ENCODE measurements at regions not wholly inside any gene's neighbourhood (a gene's known extent, or its start where the extent isn't known, plus 50 kb on each side); places are given as distances from the start of the nearest gene placed in this dataset.

DNA sequence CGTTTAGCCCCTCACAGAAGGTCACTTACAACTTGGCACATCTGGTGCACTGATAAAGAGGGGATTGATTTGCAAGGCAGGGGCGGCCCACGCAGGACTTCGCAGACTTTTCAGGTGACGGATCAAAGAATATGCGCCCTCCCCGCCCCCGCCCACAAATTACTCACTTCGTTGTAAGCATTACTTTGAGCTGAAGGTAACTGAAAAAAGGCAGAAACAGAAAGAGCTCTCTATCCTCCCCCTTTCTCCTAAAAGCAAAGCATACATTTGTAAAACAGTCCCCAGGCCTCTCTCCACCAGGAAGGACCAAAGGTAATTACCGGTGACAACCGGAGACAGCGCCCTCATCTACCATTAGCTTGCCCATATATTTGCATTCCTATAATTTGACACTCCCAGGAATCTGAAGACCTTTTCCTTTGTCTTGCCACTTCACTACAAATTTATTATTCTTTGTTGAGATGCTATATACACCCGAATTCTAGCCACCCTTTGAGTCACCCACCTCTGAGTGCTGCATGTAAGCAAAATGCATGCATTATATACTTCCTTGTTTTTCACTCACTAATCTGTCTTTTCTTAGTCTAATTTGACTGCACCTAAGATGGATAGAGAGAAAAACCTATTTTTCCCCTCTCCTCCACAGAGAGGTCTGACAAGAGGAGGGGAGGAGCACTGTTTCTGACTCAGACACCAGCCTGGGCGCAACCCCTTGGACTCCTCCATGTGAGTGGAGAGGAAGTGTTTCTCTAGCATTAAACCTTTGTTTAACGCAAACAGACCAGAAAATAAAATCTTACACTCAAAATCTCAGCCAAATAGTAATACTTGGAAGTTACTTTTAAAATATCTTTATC, 74.7 kb upstream of the SPIN1 start:
- no peak overlapping the region for H3K4me3 ChIP-seq (ENCODE audit: low read depth, low read length)
- TF ChIP-seq, protein P1, sequence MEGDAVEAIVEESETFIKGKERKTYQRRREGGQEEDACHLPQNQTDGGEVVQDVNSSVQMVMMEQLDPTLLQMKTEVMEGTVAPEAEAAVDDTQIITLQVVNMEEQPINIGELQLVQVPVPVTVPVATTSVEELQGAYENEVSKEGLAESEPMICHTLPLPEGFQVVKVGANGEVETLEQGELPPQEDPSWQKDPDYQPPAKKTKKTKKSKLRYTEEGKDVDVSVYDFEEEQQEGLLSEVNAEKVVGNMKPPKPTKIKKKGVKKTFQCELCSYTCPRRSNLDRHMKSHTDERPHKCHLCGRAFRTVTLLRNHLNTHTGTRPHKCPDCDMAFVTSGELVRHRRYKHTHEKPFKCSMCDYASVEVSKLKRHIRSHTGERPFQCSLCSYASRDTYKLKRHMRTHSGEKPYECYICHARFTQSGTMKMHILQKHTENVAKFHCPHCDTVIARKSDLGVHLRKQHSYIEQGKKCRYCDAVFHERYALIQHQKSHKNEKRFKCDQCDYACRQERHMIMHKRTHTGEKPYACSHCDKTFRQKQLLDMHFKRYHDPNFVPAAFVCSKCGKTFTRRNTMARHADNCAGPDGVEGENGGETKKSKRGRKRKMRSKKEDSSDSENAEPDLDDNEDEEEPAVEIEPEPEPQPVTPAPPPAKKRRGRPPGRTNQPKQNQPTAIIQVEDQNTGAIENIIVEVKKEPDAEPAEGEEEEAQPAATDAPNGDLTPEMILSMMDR (IDR thresholded peaks at IDR 0.05; ENCODE audit: control insufficient read depth, extremely low read depth, insufficient read depth): no peak
- DNase-seq (ENCODE audit: low read depth): no peak

DNA sequence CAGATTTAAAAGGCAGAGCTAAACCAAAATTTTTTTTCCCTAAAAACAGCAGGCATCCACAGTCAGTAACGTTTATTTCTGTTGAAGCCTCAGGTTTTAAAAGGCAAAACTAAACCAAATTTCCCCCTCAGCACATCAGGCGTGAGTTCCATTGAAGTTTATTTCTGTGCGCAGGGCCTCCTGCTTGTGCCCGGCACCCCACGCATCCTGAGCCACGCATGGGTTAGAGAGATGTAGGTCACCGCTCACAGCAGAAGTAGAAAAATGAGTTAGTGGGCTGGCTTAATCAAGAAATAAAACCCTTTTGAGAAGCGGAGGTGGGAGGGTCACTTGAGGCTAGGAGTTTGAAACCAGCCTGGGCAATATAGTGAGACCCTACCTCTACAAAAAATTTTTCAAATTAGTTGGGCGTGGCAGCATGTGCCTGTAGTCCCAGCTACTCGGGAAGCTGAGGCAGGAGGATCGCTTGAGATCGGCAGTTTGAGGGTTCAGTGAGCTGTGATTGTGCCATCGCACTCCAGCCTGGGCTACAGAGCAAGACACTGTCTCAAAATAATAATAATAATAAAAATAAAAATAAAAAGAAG, 75.6 kb upstream of the SPIN1 start:
- TF ChIP-seq, protein P1 (IDR thresholded peaks at IDR 0.05; ENCODE audit: control insufficient read depth, extremely low read depth, insufficient read depth): no peak
- H3K4me3 ChIP-seq (ENCODE audit: low read depth, low read length): no peak overlapping the region
- DNase-seq (ENCODE audit: low read depth): no peak

DNA sequence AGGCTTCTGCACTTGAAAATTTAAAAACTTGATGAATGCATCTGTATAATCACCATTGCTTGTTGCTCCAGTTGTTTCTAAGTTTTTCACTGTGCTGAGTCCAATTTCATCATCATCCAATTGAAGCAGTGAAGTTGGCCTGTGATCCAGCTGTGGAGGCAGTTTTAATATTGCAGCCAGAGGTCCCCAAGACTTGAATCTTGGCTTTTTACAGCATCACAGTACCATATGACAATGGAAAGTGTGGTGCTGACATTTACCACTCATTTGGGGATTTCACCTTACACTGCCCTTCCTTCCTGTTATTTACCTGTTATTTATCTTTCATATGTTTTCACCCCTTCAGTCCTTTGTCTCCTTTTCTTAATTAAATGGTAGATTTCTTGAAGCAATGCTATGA, 76.2 kb upstream of the SPIN1 start:
- H3K4me3 ChIP-seq (ENCODE audit: low read depth, low read length): no peak overlapping the region
- TF ChIP-seq, protein P1 (IDR thresholded peaks at IDR 0.05; ENCODE audit: control insufficient read depth, extremely low read depth, insufficient read depth): no peak

DNA sequence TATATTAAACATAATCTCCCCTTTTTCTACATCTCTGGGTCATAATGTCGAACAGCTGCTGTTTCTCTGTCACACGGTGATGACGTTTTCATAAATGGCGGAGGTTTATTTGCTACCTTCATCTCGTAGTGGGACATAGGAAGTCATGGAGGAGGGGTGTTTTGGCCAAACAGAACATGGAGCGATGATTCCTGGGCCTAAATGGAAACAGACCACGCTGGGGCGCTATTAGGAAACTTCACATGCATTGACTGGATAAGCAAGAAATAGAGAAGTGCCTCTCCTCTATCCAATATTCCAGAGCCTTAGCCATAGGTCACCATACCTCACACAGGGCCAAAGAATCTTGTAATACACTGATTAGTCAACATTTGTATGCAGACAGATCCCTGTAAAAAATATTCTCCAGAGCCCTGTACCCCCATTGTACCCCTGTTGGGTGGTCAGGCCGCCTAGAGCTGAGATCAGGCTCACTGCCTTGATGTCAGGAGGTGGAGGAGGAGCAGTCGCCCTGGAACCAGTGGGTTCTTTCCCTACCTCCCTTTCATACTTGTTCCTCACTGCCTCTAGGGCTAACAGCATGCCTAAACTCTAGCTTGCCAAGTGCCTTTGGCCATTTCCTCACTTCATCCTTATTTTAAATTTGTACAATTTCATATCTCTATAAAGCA, 77.8 kb upstream of the SPIN1 start:
- H3K4me3 ChIP-seq (ENCODE audit: low read depth, low read length): no peak overlapping the region
- DNase-seq (ENCODE audit: low read depth): no peak
- TF ChIP-seq, protein P1 (IDR thresholded peaks at IDR 0.05; ENCODE audit: control insufficient read depth, extremely low read depth, insufficient read depth): no peak

More for the DNA sequence above, 76.2 kb upstream of the SPIN1 start:
- no peak for DNase-seq (ENCODE audit: low read depth)

DNA sequence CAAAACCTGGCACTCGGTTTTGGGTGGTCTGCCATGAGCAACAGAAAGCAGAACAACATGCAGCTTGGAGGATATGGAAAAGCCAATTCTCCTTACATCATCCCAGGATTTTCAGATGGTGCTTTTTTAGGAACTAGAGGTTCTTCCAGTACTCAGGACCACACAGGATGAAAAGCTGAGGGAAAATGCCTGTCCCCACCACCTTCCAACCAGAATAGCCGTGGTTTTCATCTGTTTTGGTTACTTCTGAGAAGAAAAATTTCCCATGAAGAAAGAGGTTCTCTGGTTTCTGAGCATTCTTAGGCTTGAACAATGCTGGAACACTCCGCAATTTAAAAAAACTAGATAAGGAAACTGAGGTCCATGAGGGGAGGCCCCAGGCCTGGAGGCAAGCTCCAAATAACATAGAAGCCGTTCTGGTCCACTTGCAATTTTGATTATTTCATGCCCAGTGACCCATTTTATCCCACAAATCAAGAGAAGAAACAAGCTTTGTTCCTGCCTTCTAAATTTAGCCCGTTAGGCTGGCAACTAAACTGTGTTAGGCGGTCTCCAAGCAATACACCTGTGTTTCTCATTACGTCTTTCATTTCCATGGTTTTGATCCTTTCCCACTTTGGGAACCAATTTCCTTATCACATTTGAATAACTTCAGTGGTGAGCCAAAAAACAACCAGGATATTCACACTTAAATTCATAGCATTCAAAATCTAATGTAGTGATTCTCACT, 79.2 kb upstream of the SPIN1 start:
- no peak overlapping the region for H3K4me3 ChIP-seq (ENCODE audit: low read depth, low read length)
- DNase-seq (ENCODE audit: low read depth): no peak
- TF ChIP-seq, protein P1 (IDR thresholded peaks at IDR 0.05; ENCODE audit: control insufficient read depth, extremely low read depth, insufficient read depth): no peak

DNA sequence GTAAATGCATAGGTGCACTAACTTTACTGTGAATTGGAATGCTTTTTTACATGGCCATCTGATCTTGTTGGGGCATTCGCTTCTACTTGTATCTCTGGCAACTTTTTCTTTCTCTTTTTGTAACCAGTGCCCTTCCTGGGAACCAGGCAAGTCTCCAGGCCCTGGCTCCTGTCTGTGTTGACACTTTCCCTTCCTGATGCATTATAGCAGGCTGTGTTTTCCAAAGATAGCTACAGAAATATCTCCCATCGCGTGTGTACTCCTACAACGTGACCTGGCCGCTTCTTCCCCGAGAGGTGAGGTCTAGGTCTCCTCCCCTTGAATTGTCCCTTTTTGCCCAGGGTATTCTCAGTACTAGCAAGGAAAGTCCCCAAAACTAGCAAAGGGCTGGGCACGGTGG, 81.1 kb upstream of the SPIN1 start:
- TF ChIP-seq, protein P1 (IDR thresholded peaks at IDR 0.05; ENCODE audit: control insufficient read depth, extremely low read depth, insufficient read depth): no peak
- no peak overlapping the region for H3K4me3 ChIP-seq (ENCODE audit: low read depth, low read length)
- no peak for DNase-seq (ENCODE audit: low read depth)

Data from LNCaP clone FGC (cell line).